Ectodermal cell (in vitro differentiated cells): ENCODE measurements at regions not wholly inside any gene's neighbourhood (a gene's known extent, or its start where the extent isn't known, plus 50 kb on each side); places are given as distances from the start of the nearest gene placed in this dataset.

Experiments
- H3K27ac ChIP-seq: 2 replicates; pipeline ENCODE4 v1.7.0; 2013; ENCODE audit warnings: mild to moderate bottlenecking, low read depth, low read length; ENCODE audit not compliant: insufficient read depth, poor library complexity, severe bottlenecking
- H3K27me3 ChIP-seq: 2 replicates; pipeline ENCODE4 v1.7.0; 2013; ENCODE audit warnings: mild to moderate bottlenecking, low read length; ENCODE audit not compliant: insufficient read depth, control insufficient read depth, poor library complexity, severe bottlenecking
- H3K36me3 ChIP-seq: one replicate; pipeline ENCODE4 v1.7.0; 2013; ENCODE audit warnings: low read length; ENCODE audit not compliant: control insufficient read depth, insufficient read depth
- H3K4me1 ChIP-seq: one replicate; pipeline ENCODE4 v1.7.0; 2013; ENCODE audit warnings: low read length; ENCODE audit not compliant: control insufficient read depth, insufficient read depth
- H3K4me3 ChIP-seq: 2 replicates; pipeline ENCODE4 v1.7.0; 2013; ENCODE audit warnings: low read depth, low read length, control low read depth; ENCODE audit not compliant: insufficient read depth
- H3K9me3 ChIP-seq: 2 replicates; pipeline ENCODE4 v1.7.0; 2013; ENCODE audit warnings: mild to moderate bottlenecking, low read length, moderate library complexity; ENCODE audit not compliant: control insufficient read depth
- WGBS, 2 experiments: methylation state at CpG; one replicate each; pipeline ENCODE4 v1.1.7; 2013; ENCODE audit warnings: missing lambda C conversion rate in 2 of 2; 5-methylcytosine and 5-hydroxymethylcytosine counted together

DNA sequence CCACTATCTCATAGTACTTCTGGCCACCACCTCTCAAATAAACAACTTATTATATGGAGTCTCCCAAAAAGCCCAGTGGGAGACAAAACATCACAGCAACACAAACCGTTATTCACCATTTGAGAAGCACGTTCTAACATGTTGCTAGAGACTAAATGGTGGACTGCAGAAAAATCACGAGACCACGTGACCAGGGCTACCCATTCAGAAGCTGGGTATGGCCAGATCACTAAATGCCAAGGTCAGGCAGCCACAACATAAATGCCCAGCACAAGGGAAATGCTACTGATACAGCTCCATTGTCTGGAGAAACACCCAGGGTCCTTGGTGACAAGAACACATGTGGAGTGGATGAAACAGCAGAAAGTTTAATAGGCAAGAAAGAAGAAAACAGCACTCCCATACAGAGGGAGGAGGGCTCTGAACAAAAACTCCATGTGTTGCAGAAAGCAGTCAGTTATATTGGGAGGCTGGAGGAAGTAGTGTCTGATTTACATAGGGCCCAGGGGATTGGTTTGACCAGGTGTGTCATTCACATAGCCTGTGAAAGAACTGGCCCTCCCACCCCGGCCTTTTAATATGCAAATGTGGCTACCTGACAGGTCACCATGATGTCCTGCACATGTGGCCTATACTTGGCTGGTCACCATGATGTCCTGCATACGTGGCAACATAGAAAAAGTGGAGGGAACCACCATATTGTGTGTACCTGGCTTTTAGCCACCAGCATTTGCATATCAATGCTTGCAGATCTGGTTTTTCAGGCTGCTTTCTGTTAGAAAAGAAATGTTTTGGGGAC is 97.2 kb downstream of the TRIM36 start:
- Histone ChIP-seq H3K36me3 (no peaks in the 10 kb centered on the region), H3K9me3 (no peaks in the 10 kb centered on the region), H3K27me3 (no peaks in the 10 kb centered on the region), H3K4me1 (no peaks in the 10 kb centered on the region), H3K4me3 (no peak overlapping the region), H3K27ac (no peak overlapping the region)
- WGBS, 2 experiments = 84 to 85% methylated on average over 6 of the region's 6 CpGs

- Histone ChIP-seq H3K4me3 (no peak overlapping the region), H3K27me3 (no peaks in the 10 kb centered on the region), H3K36me3 (no peaks in the 10 kb centered on the region), H3K9me3 (no peaks in the 10 kb centered on the region), H3K27ac (no peak overlapping the region), H3K4me1 (no peaks in the 10 kb centered on the region)
- WGBS, 2 experiments = 81 to 96% methylated on average over 3 of the region's 3 CpGs
These were observed 99.0 kb downstream of the TRIM36 start for GRCh38 chr5:115070737-115071136.

GRCh38 chr5:115069087-115069968 is 100.4 kb downstream of the TRIM36 start:
- 18 to 64% methylated on average over 1 to 2 of the region's 3 CpGs for WGBS, 2 experiments
- H3K9me3 ChIP-seq = no peaks in the 10 kb centered on the region
- H3K27ac ChIP-seq = no peak overlapping the region
- H3K4me1 ChIP-seq = no peaks in the 10 kb centered on the region
- no peaks in the 10 kb centered on the region for H3K27me3 ChIP-seq
- no peaks in the 10 kb centered on the region for H3K36me3 ChIP-seq
- no peak overlapping the region for H3K4me3 ChIP-seq

GRCh38 chr5:115068239-115069086 is 101.2 kb downstream of the TRIM36 start:
- Histone ChIP-seq H3K27me3 (no peaks in the 10 kb centered on the region), H3K9me3 (no peaks in the 10 kb centered on the region), H3K27ac (no peak overlapping the region), H3K4me3 (no peak overlapping the region), H3K36me3 (no peaks in the 10 kb centered on the region), H3K4me1 (no peaks in the 10 kb centered on the region)
- 92 to 96% methylated on average over 14 of the region's 14 CpGs for WGBS, 2 experiments

GRCh38 chr5:115064380-115064779 is 105.3 kb downstream of the TRIM36 start:
- H3K4me1 ChIP-seq = no peaks in the 10 kb centered on the region
- H3K4me3 ChIP-seq = no peak overlapping the region
- H3K9me3 ChIP-seq = no peaks in the 10 kb centered on the region
- WGBS, 2 experiments = 92 to 93% methylated on average over 2 of the region's 2 CpGs
- no peaks in the 10 kb centered on the region for H3K27me3 ChIP-seq
- H3K27ac ChIP-seq = no peak overlapping the region
- H3K36me3 ChIP-seq = no peaks in the 10 kb centered on the region

DNA sequence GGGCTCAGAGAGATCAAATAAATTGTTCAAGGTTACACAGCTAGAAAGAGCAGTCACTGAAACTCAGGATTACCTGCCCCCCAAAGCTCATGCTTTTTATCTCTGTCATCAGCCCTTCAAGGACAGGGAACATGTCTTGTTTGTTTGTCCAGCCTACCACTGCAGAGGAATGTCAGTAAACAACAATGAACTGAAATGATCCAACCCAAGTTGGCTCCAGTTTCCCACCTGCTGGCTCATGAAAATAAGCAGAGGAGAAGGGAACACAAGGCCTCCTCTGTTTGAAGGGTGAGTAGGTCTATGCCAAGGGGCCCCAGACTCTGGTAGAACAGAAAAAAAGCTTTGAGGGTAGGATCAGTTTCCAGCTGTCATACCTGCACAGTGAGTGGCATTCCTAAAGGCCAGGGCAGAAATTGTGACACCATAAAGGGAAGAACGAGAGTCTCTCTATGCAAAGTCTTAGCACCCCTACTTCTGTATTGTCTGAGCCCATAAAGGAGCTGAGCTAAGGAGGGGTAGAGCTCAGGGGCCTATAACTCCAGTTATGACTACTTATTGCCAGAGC is 115.2 kb downstream of the TRIM36 start:
- no peak overlapping the region for H3K27ac ChIP-seq
- 88 to 93% methylated on average over 1 of the region's 1 CpG for WGBS, 2 experiments
- no peaks in the 10 kb centered on the region for H3K4me1 ChIP-seq
- no peaks in the 10 kb centered on the region for H3K36me3 ChIP-seq
- no peak overlapping the region for H3K4me3 ChIP-seq
- no peaks in the 10 kb centered on the region for H3K9me3 ChIP-seq
- no peaks in the 10 kb centered on the region for H3K27me3 ChIP-seq

DNA sequence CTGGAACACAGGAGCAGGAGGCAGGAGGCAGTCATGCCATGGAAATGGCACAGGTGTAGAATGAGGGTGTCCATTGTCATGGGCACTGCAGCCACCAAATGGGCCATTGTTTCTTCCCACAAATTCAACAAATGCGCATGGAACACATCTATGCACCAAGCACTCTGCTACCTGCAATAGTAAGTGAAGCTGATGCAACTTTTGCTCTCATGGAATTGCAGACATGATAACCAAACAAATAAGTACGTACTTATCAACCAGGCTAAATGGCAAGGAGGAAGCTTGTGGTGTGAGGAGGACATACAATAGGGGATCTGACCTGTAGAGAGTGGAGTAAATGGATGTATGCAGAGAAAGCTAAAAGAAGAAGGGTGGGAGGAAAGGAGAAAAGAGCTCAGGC is 116.8 kb downstream of the TRIM36 start:
- no peak overlapping the region for H3K27ac ChIP-seq
- no peaks in the 10 kb centered on the region for H3K27me3 ChIP-seq
- H3K4me1 ChIP-seq = no peaks in the 10 kb centered on the region
- H3K36me3 ChIP-seq = no peaks in the 10 kb centered on the region
- WGBS, 2 experiments = 100% methylated on average over 2 of the region's 2 CpGs
- no peaks in the 10 kb centered on the region for H3K9me3 ChIP-seq
- no peak overlapping the region for H3K4me3 ChIP-seq

DNA sequence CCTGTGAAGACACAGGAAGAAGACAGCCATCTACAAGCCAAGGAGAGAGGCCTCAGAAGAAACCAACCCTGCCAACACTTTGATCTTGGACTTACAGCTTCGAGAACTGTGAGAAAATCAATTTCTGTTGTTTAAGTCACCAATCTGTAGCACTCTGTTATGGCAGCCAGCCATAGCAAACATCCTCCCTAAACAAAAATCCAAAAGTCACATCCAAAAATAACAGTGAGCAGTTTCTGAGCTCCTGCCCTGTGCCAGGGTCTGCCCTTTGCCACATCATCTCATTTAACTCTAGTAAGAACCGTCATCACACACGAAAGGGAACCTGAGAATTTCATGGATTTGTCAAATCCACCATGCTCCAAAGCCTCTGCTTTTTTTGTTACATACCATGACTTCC is 118.8 kb downstream of the TRIM36 start:
- Histone ChIP-seq H3K27ac (no peak overlapping the region), H3K27me3 (no peaks in the 10 kb centered on the region), H3K9me3 (no peaks in the 10 kb centered on the region), H3K36me3 (no peaks in the 10 kb centered on the region), H3K4me1 (no peaks in the 10 kb centered on the region), H3K4me3 (no peak overlapping the region)
- WGBS, 2 experiments = 79% methylated on average over 3 of the region's 3 CpGs

GRCh38 chr5:115033861-115034260 is 135.8 kb downstream of the TRIM36 start:
- Histone ChIP-seq H3K9me3 (no peaks in the 10 kb centered on the region), H3K36me3 (no peaks in the 10 kb centered on the region), H3K27ac (no peak overlapping the region), H3K27me3 (no peaks in the 10 kb centered on the region), H3K4me3 (no peak overlapping the region), H3K4me1 (no peaks in the 10 kb centered on the region)
- WGBS, 2 experiments = 65 to 68% methylated on average over 4 of the region's 4 CpGs
